CD14-positive monocyte (primary cell): ENCODE measurements at regions not wholly inside any gene's neighbourhood (a gene's known extent, or its start where the extent isn't known, plus 50 kb on each side); places are given as distances from the start of the nearest gene placed in this dataset.
A peak's percentile ranks its signal among the peaks of the same experiment; 100 is the strongest.

Source experiments
- DNase-seq, 3 donors: peaks; one replicate each; pipeline ENCODE4 v3.0.0-alpha.2; 2011 to 2022
- H2AFZ ChIP-seq: 2 replicates; pipeline ENCODE4 v1.6.0; 2012; ENCODE audit warnings: mild to moderate bottlenecking, low read depth, low read length, inconsistent platforms; ENCODE audit not compliant: insufficient read depth, poor library complexity, severe bottlenecking
- H3K27ac ChIP-seq, 2 donors: 1 replicate in 1 of 2; 2 replicates in 1 of 2; pipeline ENCODE4 v1.5.1; 2012 to 2013; ENCODE audit warnings: low read length in 2 of 2, control low read depth in 1 of 2, inconsistent platforms in 1 of 2, low read depth in 1 of 2, mild to moderate bottlenecking in 1 of 2
- H3K27me3 ChIP-seq, 2 donors: one replicate each; pipeline versions ENCODE4 v1.6.0 to v1.6.1; 2011 to 2013; ENCODE audit warnings: low read length in 2 of 2; ENCODE audit not compliant: control insufficient read depth in 2 of 2, insufficient read depth in 2 of 2
- H3K36me3 ChIP-seq, 2 donors: replicated peaks in 1 of 2; 1 replicate in 1 of 2; 2 replicates in 1 of 2; pipeline versions ENCODE4 v1.5.1 to v1.6.1; 2012 to 2013; ENCODE audit warnings: low read length in 2 of 2, control low read depth in 1 of 2, inconsistent platforms in 1 of 2, mild to moderate bottlenecking in 1 of 2; ENCODE audit not compliant: insufficient read depth in 2 of 2, control insufficient read depth in 1 of 2
- H3K4me1 ChIP-seq, 2 donors: 1 replicate in 1 of 2; 2 replicates in 1 of 2; pipeline versions ENCODE4 v1.5.1 to v1.6.1; 2012 to 2013; ENCODE audit warnings: low read length in 2 of 2, control low read depth in 1 of 2, inconsistent platforms in 1 of 2, mild to moderate bottlenecking in 1 of 2, moderate library complexity in 1 of 2; ENCODE audit not compliant: insufficient read depth in 2 of 2, control insufficient read depth in 1 of 2
- H3K4me2 ChIP-seq: replicated peaks from 2 replicates; pipeline ENCODE3; 2012; ENCODE audit warnings: low read length, moderate library complexity, mild to moderate bottlenecking; ENCODE audit not compliant: poor library complexity, severe bottlenecking; ENCODE audit errors: extremely low read depth
- H3K4me3 ChIP-seq, 3 experiments: fragments of 200-600 bp in 1 of 3; sonication (generic) in 1 of 3; replicated peaks in 1 of 3; 1 replicate in 2 of 3; 2 replicates in 1 of 3; pipeline ENCODE4 v1.5.1; 2011 to 2013; ENCODE audit warnings: low read length in 3 of 3, mild to moderate bottlenecking in 3 of 3, control low read depth in 2 of 3, low read depth in 2 of 3, inconsistent platforms in 1 of 3, moderate library complexity in 1 of 3
- H3K79me2 ChIP-seq: 2 replicates; pipeline ENCODE4 v1.6.0; 2012; ENCODE audit warnings: mild to moderate bottlenecking, control low read depth, inconsistent platforms, low read length, moderate library complexity; ENCODE audit not compliant: insufficient read depth
- H3K9ac ChIP-seq: 2 replicates; pipeline ENCODE4 v1.6.0; 2017; ENCODE audit warnings: low read length, mild to moderate bottlenecking; ENCODE audit not compliant: insufficient read depth, poor library complexity, severe bottlenecking
- H3K9me3 ChIP-seq, 2 donors: replicated peaks in 1 of 2; 1 replicate in 1 of 2; 2 replicates in 1 of 2; pipeline versions ENCODE4 v1.5.1 to v1.6.1; 2012 to 2013; ENCODE audit warnings: low read length in 2 of 2, control low read depth in 1 of 2; ENCODE audit not compliant: control insufficient read depth in 1 of 2, insufficient read depth in 1 of 2
- H4K20me1 ChIP-seq: 2 replicates; pipeline ENCODE4 v1.6.0; 2012; ENCODE audit warnings: mild to moderate bottlenecking, low read length, control low read depth, moderate library complexity; ENCODE audit not compliant: insufficient read depth
- H3K27ac Mint-ChIP-seq, 7 donors: one replicate each; pipeline ENCODE4 v1.8.0; 2020; ENCODE audit warnings: mild to moderate bottlenecking in 7 of 7, mixed read lengths in 7 of 7, moderate library complexity in 6 of 7, inconsistent platforms in 2 of 7
- H3K27me3 Mint-ChIP-seq, 3 donors: one replicate each; pipeline ENCODE4 v1.8.0; 2021 to 2022; ENCODE audit warnings: low read depth in 3 of 3, mild to moderate bottlenecking in 3 of 3, mixed read lengths in 3 of 3, moderate library complexity in 3 of 3, inconsistent platforms in 1 of 3
- H3K36me3 Mint-ChIP-seq, 2 donors: one replicate each; pipeline ENCODE4 v1.8.0; 2020; ENCODE audit warnings: mixed read lengths in 2 of 2, inconsistent platforms in 1 of 2, mild to moderate bottlenecking in 1 of 2
- H3K4me1 Mint-ChIP-seq: one replicate; pipeline ENCODE4 v1.8.0; 2020; ENCODE audit warnings: mild to moderate bottlenecking, mixed read lengths
- H3K4me3 Mint-ChIP-seq, 2 donors: one replicate each; pipeline ENCODE4 v1.8.0; 2020; ENCODE audit warnings: mild to moderate bottlenecking in 2 of 2, mixed read lengths in 2 of 2, moderate library complexity in 1 of 2
- H3K9me3 Mint-ChIP-seq, 7 donors: one replicate each; pipeline ENCODE4 v1.8.0; 2020 to 2022; ENCODE audit warnings: mixed read lengths in 7 of 7, mild to moderate bottlenecking in 6 of 7, moderate library complexity in 6 of 7, inconsistent platforms in 2 of 7
- WGBS: methylation state at CpG from one replicate; pipeline ENCODE4 v1.1.5; 2013; ENCODE audit warnings: missing lambda C conversion rate; ENCODE audit not compliant: insufficient coverage; 5-methylcytosine and 5-hydroxymethylcytosine counted together
- intact Hi-C, 2 donors: fragments of 100-400 bp; cut with micrococcal nuclease; formaldehyde crosslinking; loops; one replicate each; pipeline versions ENCODE4 v1.15.0 to v1.15.1; 2023
- TF ChIP-seq, protein P1 (sequence below): fragments of 200-600 bp; IDR thresholded peaks from one replicate; pipeline ENCODE4 v1.8.0; 2022; ENCODE audit warnings: antibody characterized with exemption, mild to moderate bottlenecking

DNA sequence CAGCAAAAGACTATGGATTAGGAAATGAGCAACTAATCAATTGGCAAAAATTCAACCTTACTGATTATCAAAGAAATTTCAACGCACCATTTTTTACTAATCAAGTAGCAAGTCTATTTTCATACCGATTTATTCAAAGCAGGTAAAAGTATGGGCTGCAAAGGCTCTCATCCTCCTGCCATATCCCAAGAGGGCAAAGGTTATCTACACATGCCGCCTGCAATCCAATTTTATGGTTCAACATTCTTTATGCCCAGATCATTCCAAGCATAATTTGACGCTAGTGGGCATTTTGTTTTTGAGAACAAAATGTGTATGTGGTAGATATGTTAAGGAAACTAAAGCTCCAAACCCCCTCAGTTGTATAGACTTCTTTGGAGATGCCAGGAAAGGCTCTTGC is 270.6 kb downstream of the MAF start:
- intact Hi-C loops = loop anchor here in 1 of 2 donors (5.0 kb wide), 1 partner anchor 63 kb away; no protein-coding TSS in a partner anchor
- H3K4me3 Mint-ChIP-seq = no peak overlapping the region

DNA sequence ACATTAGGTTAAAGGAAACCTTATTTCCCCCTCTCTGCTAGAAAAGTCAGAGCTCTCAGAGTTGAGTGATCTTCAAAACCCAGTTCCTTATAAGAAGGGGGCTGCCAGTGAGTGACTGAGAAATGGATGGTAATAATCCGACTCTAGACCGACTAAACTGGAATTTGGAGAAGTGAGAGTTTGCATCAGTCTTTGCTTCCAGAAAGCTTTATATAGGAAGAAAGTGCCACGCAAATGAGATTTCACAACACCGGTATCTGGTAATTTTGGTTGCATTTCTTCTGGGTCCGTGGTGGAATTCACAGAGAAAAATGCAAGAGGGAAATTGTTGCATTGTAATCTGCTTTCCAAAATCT is 271.4 kb downstream of the MAF start:
- Mint-ChIP-seq H3K36me3 (peaks cover 0 to 4% of the 10 kb centered on the region in 2 donors), H3K27me3 (peaks cover 0 to 5% (median 0%) of the 10 kb centered on the region in 3 donors), H3K27ac (peak overlapping the region; percentile 91 to 98 (median 96)), H3K4me1 (peaks cover 57% of the 10 kb centered on the region), H3K9me3 (peaks cover 0 to 3% (median 0%) of the 10 kb centered on the region in 7 donors), H3K4me3 (peak overlapping the region; percentile 47 to 84)
- no peaks in the 10 kb centered on the region for H3K79me2 ChIP-seq
- H4K20me1 ChIP-seq = no peaks in the 10 kb centered on the region
- TF ChIP-seq, protein P1, sequence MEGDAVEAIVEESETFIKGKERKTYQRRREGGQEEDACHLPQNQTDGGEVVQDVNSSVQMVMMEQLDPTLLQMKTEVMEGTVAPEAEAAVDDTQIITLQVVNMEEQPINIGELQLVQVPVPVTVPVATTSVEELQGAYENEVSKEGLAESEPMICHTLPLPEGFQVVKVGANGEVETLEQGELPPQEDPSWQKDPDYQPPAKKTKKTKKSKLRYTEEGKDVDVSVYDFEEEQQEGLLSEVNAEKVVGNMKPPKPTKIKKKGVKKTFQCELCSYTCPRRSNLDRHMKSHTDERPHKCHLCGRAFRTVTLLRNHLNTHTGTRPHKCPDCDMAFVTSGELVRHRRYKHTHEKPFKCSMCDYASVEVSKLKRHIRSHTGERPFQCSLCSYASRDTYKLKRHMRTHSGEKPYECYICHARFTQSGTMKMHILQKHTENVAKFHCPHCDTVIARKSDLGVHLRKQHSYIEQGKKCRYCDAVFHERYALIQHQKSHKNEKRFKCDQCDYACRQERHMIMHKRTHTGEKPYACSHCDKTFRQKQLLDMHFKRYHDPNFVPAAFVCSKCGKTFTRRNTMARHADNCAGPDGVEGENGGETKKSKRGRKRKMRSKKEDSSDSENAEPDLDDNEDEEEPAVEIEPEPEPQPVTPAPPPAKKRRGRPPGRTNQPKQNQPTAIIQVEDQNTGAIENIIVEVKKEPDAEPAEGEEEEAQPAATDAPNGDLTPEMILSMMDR = no peak
- DNase-seq = peak; percentile 81 to 94 (median 91)
- H3K9me3 ChIP-seq = no peaks in the 10 kb centered on the region
- H3K27me3 ChIP-seq = no peaks in the 10 kb centered on the region
- intact Hi-C loops = loop anchor here in 1 of 2 donors (5.0 kb wide), 1 partner anchor 62 kb away; no protein-coding TSS in a partner anchor
- H3K4me2 ChIP-seq = peak overlapping the region; percentile 73
- H3K4me3 ChIP-seq = peak overlapping the region in 2 of 3 experiments; percentile 35 to 68
- H3K36me3 ChIP-seq = no peaks in the 10 kb centered on the region
- H3K4me1 ChIP-seq = peaks cover 47 to 49% of the 10 kb centered on the region in 2 donors
- 0% methylated on average over 3 of the region's 5 CpGs for WGBS
- H2AFZ ChIP-seq = peak overlapping the region; percentile 60
- peak overlapping the region; percentile 32 for H3K9ac ChIP-seq
- H3K27ac ChIP-seq = peak overlapping the region; percentile 54 to 86

More for the DNA sequence above, 270.6 kb downstream of the MAF start:
- no peak for DNase-seq
- Mint-ChIP-seq H3K36me3 (peaks cover 0 to 4% of the 10 kb centered on the region in 2 donors), H3K9me3 (peaks cover 0 to 3% (median 0%) of the 10 kb centered on the region in 7 donors), H3K27ac (peak overlapping the region; percentile 79 to 98 (median 94)), H3K27me3 (peaks cover 0 to 3% (median 0%) of the 10 kb centered on the region in 3 donors), H3K4me1 (peaks cover 57% of the 10 kb centered on the region)
- Histone ChIP-seq H3K4me2 (peak overlapping the region; percentile 73), H3K27ac (peak overlapping the region in 1 of 2 donors; percentile 86), H3K27me3 (no peaks in the 10 kb centered on the region), H3K9ac (no peak overlapping the region), H4K20me1 (no peaks in the 10 kb centered on the region), H3K79me2 (no peaks in the 10 kb centered on the region), H2AFZ (no peak overlapping the region), H3K4me1 (peaks cover 47 to 49% of the 10 kb centered on the region in 2 donors), H3K4me3 (peak overlapping the region in 1 of 3 experiments; percentile 68), H3K36me3 (no peaks in the 10 kb centered on the region), H3K9me3 (no peaks in the 10 kb centered on the region)
- TF ChIP-seq, protein P1 = no peak
- WGBS = 100% methylated on average over 2 of the region's 4 CpGs
